RWPE2 (cell line): ENCODE measurements at regions not wholly inside any gene's neighbourhood (a gene's known extent, or its start where the extent isn't known, plus 50 kb on each side); places are given as distances from the start of the nearest gene placed in this dataset.

Source experiments
- ATAC-seq: fragments of 200-7000 bp; cut with Tn5 transposase; 3 replicates; pipeline ENCODE4 v1.9.1; 2021; ENCODE audit warnings: low read depth
- DNase-seq: peaks from one replicate; pipeline ENCODE4 v3.0.0-alpha.2; 2020; ENCODE audit warnings: low spot score
- H3K27ac ChIP-seq: fragments of 450-650 bp; 2 replicates; pipeline ENCODE4 v1.5.1; 2017; ENCODE audit warnings: mild to moderate bottlenecking; ENCODE audit not compliant: poor library complexity, severe bottlenecking
- H3K27me3 ChIP-seq: fragments of 250-450 bp; sonication (Bioruptor Pico); 2 replicates; pipeline ENCODE4 v1.5.1; 2021; ENCODE audit warnings: mild to moderate bottlenecking, moderate library complexity; ENCODE audit not compliant: insufficient read depth, poor library complexity, severe bottlenecking
- H3K36me3 ChIP-seq: fragments of 250-450 bp; sonication (Bioruptor Pico); 2 replicates; pipeline ENCODE4 v1.5.1; 2020; ENCODE audit warnings: low read depth, mild to moderate bottlenecking, moderate library complexity
- H3K4me1 ChIP-seq: fragments of 250-450 bp; sonication (Bioruptor Pico); 2 replicates; pipeline ENCODE4 v1.5.1; 2021; ENCODE audit warnings: mild to moderate bottlenecking, moderate library complexity; ENCODE audit not compliant: insufficient read depth, poor library complexity, severe bottlenecking
- H3K4me3 ChIP-seq: fragments of 250-450 bp; sonication (Bioruptor Pico); 2 replicates; pipeline ENCODE4 v1.5.1; 2021; ENCODE audit warnings: mild to moderate bottlenecking, moderate library complexity; ENCODE audit not compliant: severe bottlenecking
- H3K9me3 ChIP-seq: fragments of 250-450 bp; sonication (Bioruptor Pico); 2 replicates; pipeline ENCODE4 v1.5.1; 2021; ENCODE audit warnings: mild to moderate bottlenecking, moderate library complexity; ENCODE audit not compliant: severe bottlenecking
- CTCF ChIP-seq: fragments of 450-650 bp; IDR thresholded peaks from one replicate; pipeline ENCODE4 v1.5.1; 2017; ENCODE audit warnings: mild to moderate bottlenecking, moderate library complexity; ENCODE audit not compliant: poor library complexity, severe bottlenecking

GRCh38 chr11:25593221-25593620, 738.7 kb upstream of the ANO3 start:
- Histone ChIP-seq H3K36me3 (no peaks in the 10 kb centered on the region), H3K27ac (no peak overlapping the region), H3K9me3 (no peaks in the 10 kb centered on the region), H3K4me1 (no peaks in the 10 kb centered on the region), H3K4me3 (no peak overlapping the region), H3K27me3 (no peaks in the 10 kb centered on the region)
- TF ChIP-seq CTCF, result no peak
- DNase-seq (no peak), ATAC-seq (no peak)

- ATAC-seq (no peak), DNase-seq (no peak)
- Histone ChIP-seq H3K4me1 (no peaks in the 10 kb centered on the region), H3K27ac (no peak overlapping the region), H3K36me3 (no peaks in the 10 kb centered on the region), H3K9me3 (no peaks in the 10 kb centered on the region), H3K27me3 (no peaks in the 10 kb centered on the region), H3K4me3 (no peak overlapping the region)
- no peak for TF ChIP-seq CTCF
These were observed 735.2 kb upstream of the ANO3 start for GRCh38 chr11:25596701-25597100.

GRCh38 chr11:25597696-25598095, 734.2 kb upstream of the ANO3 start:
- DNase-seq, result no peak
- H3K36me3 ChIP-seq, result no peaks in the 10 kb centered on the region
- H3K27me3 ChIP-seq, result no peaks in the 10 kb centered on the region
- no peak overlapping the region for H3K4me3 ChIP-seq
- H3K9me3 ChIP-seq, result no peaks in the 10 kb centered on the region
- ATAC-seq, result no peak
- TF ChIP-seq CTCF, result no peak
- H3K27ac ChIP-seq, result no peak overlapping the region
- no peaks in the 10 kb centered on the region for H3K4me1 ChIP-seq

- no peak for TF ChIP-seq CTCF
- DNase-seq, result no peak
- Histone ChIP-seq H3K4me1 (no peaks in the 10 kb centered on the region), H3K27ac (no peak overlapping the region), H3K27me3 (no peaks in the 10 kb centered on the region), H3K4me3 (no peak overlapping the region), H3K9me3 (no peaks in the 10 kb centered on the region), H3K36me3 (no peaks in the 10 kb centered on the region)
- ATAC-seq, result no peak
These were observed 729.8 kb upstream of the ANO3 start for GRCh38 chr11:25602149-25602548.

- Histone ChIP-seq H3K9me3 (no peaks in the 10 kb centered on the region), H3K36me3 (no peaks in the 10 kb centered on the region), H3K4me1 (no peaks in the 10 kb centered on the region), H3K27me3 (no peaks in the 10 kb centered on the region), H3K4me3 (no peak overlapping the region), H3K27ac (no peak overlapping the region)
- ATAC-seq, result no peak
- no peak for TF ChIP-seq CTCF
- no peak for DNase-seq
These were observed 729.0 kb upstream of the ANO3 start for GRCh38 chr11:25602959-25603358.
